C4-2B (cell line): ENCODE measurements at regions not wholly inside any gene's neighbourhood (a gene's known extent, or its start where the extent isn't known, plus 50 kb on each side); places are given as distances from the start of the nearest gene placed in this dataset.

Experiments used
- H3K27ac ChIP-seq: fragments of 450-650 bp; 2 replicates; pipeline ENCODE4 v1.5.1; 2017
- ZFX ChIP-seq: fragments of 450-650 bp; IDR thresholded peaks from 2 replicates; pipeline ENCODE4 v1.6.1; 2017
- TF ChIP-seq, protein P1 (sequence below): fragments of 450-650 bp; conservative IDR thresholded peaks from 2 replicates; pipeline ENCODE4 v1.5.1; 2017; ENCODE audit warnings: mild to moderate bottlenecking

DNA sequence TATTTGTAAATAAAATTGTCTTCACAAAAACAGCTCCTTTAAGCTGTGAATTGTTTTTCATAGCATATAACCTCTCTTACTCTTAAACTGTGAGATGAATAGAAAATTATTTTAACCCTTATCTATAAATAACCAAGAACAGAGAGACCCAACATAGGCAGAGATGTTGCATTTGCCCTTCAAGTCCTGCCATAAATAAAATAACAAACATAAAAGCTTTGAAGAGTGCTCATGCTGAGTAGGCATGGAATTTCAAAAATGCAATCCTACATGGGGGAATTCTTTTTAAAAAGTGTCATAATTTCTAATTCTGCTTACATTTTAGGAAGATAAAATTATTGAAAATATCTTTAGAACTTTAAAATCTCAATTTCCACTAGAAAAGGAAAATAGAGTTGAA lies 124.1 kb upstream of the FERD3L start:
- TF ChIP-seq ZFX: no peak
- H3K27ac ChIP-seq: no peak overlapping the region

DNA sequence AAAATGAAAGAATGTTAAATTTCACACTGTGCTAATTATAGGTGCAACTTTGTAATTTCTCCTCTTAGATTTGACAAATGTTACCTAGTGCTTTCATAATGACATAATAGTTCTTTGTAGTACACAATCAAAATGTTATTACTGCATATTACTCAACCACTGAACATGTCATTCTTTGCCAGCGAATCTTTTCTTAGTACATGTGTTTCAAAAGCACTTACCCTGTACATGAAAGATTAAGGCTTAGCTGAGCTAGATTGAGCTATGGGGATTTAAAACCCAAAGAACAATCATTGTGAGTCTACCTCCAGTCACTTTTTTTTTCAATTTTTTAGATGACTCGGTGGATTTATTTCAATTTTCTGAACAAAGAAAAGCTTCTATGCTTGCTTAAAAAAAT lies 123.5 kb upstream of the FERD3L start:
- no peak overlapping the region for H3K27ac ChIP-seq
- TF ChIP-seq, protein P1, sequence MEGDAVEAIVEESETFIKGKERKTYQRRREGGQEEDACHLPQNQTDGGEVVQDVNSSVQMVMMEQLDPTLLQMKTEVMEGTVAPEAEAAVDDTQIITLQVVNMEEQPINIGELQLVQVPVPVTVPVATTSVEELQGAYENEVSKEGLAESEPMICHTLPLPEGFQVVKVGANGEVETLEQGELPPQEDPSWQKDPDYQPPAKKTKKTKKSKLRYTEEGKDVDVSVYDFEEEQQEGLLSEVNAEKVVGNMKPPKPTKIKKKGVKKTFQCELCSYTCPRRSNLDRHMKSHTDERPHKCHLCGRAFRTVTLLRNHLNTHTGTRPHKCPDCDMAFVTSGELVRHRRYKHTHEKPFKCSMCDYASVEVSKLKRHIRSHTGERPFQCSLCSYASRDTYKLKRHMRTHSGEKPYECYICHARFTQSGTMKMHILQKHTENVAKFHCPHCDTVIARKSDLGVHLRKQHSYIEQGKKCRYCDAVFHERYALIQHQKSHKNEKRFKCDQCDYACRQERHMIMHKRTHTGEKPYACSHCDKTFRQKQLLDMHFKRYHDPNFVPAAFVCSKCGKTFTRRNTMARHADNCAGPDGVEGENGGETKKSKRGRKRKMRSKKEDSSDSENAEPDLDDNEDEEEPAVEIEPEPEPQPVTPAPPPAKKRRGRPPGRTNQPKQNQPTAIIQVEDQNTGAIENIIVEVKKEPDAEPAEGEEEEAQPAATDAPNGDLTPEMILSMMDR: no peak
- no peak for TF ChIP-seq ZFX

DNA sequence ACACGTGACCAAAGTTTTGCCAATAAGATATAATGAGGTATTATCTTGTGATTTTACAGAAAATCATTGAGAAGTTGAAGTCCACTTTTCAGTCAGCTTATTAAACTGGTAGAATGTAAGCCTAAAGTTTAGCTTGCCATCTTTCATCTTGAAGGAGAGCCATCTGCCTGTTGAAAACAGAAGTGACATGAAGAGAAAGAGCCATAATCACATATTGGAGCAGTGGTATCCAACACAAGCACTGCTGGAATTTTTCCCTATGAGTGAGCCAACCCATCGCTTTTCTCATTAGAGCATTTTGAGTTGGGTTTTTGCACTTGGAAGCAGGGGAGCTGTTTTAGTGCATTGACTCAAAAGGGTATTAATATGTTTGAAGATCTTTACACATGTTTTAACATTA lies 117.6 kb upstream of the FERD3L start:
- no peak for TF ChIP-seq ZFX
- TF ChIP-seq, protein P1: peak; percentile 14
- no peak overlapping the region for H3K27ac ChIP-seq

DNA sequence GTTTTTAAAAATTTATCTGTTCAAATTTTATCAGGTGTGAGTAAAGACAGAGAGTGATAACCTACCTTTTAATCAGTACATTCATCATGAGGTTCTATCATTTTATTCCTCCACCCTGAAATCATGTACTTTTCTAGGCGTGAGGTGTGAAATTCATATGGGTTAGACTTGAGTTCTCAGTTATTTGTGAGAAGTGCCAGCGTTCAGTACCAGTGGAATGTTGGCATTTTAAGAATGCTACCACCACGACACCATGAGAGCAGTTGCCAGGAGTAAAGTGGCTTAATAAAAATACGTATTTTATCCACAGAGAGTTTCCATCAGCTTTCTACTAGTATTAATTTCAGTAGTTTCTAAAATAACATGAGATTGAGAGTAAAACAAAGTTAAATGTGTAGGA lies 104.1 kb upstream of the FERD3L start:
- no peak overlapping the region for H3K27ac ChIP-seq
- TF ChIP-seq, protein P1: no peak
- TF ChIP-seq ZFX: no peak

DNA sequence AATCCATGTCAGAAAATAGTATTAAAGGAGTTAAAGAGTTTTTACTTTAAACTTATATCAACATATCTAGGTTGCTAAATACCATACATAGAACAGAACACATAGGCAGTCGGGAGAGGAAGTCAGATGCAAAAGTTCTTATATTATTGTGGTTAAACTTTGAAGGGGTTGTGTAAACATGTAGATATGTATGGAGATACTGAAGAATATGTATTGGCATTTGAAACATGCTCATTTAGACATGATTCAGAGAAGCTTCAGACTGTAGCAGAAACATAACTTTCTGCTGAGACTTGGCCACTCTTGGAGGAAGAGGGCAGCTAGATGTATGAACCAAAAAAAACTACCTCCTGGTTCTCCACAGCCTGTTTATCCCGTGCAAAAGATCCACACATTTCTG lies 103.5 kb upstream of the FERD3L start:
- TF ChIP-seq, protein P1: no peak
- TF ChIP-seq ZFX: no peak
- H3K27ac ChIP-seq: no peak overlapping the region

DNA sequence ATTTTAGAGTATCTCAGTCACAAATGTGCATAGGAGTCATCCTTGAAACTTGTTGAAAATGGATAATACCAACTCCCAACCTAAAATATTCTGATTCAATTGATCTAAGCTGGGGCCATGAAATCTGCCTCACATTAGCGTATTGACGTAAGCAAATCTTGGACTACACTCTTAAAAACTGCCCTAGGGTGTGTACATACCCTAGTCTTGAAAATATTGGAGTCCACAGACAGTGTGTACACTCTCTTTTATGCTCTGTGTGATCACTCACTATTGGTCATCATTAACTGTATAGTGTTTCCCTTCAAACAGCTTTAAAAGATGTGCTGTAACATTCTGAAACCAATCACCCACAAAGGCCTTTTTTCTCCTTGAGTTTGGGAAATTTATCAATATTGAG lies 102.9 kb upstream of the FERD3L start:
- H3K27ac ChIP-seq: no peak overlapping the region
- no peak for TF ChIP-seq ZFX
- TF ChIP-seq, protein P1: no peak

DNA sequence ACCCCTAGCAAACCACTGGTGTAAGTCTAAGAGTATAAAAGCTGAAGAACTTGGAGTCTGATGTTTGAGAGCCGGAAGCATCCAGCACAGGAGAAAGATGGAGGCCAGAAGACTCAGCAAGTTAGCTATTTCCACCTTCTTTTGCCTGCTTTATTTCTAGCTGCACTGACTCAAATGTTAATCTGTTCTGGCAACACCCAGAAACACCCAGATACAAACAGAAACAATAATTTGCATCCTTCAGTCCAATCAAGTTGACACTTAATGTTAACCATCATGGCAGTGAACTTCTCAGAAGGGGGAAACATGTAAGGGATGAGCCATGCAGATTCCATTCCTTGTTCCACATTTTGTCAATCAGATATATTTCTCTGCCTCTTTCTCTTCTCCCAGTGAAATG lies 101.8 kb upstream of the FERD3L start:
- TF ChIP-seq, protein P1: no peak
- no peak for TF ChIP-seq ZFX
- H3K27ac ChIP-seq: no peak overlapping the region

DNA sequence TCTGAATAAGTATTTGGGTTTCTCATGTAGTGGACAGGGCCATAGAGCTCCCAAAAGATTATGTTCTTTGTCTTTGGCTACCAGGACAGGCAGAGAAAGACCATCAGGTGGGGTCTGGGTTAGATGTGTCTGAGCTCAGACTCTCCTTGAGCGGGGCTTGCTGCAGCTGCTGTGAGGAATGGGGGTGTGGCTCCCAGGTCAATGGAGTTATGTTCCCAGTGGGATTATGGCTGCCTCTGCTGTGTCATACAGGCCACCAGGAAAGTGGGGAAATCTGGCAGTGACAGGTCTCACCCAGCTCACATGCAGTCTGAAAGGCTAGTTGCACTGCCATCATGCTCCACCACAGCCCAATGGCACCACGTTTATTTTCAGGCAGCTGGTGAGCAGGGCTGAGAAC lies 97.0 kb upstream of the FERD3L start:
- no peak for TF ChIP-seq ZFX
- TF ChIP-seq, protein P1: no peak

More for the DNA sequence above, 97.0 kb upstream of the FERD3L start:
- H3K27ac ChIP-seq: no peak overlapping the region
